T-helper 9 cell (primary cell): ENCODE measurements at regions not wholly inside any gene's neighbourhood (a gene's known extent, or its start where the extent isn't known, plus 50 kb on each side); places are given as distances from the start of the nearest gene placed in this dataset.
"Not testable (repeated sequence)": the region's sequence is repeated elsewhere in the genome, so short reads cannot be mapped to it uniquely, and the experiment has no call there.

Experiments used
- DNase-seq: peaks from one replicate; pipeline ENCODE4 v3.0.0-alpha.2; 2020

DNA sequence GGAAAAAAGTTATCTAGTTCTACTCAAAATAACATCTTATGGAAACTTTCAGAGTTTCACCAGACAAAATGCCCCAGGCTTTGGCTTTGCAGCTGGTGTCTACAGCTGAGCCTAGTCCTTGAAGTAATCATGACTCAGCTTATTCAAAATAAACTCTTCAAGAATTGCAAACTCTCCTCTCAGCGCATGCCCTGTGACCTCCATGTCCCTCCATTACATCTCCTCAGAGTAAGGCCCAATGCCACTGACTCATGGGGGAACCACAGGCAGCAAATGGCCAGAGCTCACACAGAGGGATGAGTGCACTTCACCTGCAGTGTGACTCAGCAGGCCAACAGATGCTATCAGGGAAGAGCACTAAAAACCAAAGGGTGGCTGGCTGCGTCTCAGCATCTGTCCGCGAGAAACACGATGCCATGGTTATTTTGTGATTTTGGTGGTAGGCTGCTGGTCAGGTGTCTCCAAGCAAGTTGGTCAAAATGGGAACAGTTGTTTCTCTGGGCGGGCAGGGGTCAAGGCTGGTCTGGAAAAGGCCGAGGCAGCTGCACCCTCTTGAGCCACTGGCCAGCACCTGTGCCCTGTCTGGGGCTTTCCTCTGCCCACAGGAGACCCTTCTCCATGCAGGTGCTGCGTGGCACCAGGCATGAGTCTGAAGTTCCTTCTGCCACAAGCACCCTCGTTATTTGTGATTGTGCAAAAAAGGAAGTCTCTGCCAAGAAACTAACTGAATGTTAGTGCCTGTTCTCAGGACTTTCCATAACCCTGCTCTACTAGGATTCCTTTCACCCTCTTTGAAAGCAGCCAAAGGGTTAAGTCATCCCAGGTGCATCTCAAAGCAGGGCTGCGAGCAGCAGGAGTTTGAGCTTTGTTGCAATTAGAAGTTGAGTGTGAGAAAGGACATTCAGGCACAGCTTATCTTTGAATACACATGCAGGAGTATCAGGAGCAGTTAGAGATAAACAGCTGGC, 118.1 kb upstream of the PLGLB2 start:
- not testable (repeated sequence) for DNase-seq

DNA sequence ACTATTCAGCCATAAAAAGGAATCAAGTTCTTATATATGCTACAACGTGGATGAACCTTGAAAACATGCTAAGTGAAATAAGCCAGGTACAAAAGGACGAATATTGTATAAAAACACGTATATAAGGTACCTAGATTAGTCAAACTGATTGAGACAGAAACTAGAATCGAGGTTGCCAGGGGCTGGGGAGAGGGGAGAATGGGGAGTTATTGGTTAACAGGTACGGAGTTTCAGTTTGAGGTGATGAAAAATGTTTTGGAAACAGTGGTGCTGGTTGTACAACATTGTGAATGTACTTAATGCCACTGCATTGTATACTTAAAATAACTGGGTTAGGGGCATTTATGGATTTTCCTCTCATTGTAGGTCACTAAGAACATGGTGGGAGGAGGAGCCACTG, 117.0 kb upstream of the PLGLB2 start:
- not testable (repeated sequence) for DNase-seq

DNA sequence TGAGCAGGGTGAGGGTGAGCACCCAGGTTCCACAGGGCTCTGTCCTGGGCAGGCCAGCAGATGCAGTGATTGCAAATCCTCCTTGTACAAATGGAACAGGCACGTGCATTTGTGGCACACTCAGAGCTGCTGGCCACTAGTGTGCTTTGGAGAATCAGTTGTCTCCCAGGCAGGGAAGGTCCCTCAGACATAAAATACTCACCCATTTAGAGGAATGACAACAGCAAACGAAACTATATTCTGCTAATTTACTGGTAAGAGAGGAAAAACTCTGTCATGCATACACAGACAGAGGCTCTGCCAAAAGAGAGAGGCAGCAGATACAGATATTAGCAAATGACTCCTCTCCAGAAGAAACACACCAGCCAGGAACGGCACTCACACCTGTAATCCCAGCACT, 116.5 kb upstream of the PLGLB2 start:
- not testable (repeated sequence) for DNase-seq

DNA sequence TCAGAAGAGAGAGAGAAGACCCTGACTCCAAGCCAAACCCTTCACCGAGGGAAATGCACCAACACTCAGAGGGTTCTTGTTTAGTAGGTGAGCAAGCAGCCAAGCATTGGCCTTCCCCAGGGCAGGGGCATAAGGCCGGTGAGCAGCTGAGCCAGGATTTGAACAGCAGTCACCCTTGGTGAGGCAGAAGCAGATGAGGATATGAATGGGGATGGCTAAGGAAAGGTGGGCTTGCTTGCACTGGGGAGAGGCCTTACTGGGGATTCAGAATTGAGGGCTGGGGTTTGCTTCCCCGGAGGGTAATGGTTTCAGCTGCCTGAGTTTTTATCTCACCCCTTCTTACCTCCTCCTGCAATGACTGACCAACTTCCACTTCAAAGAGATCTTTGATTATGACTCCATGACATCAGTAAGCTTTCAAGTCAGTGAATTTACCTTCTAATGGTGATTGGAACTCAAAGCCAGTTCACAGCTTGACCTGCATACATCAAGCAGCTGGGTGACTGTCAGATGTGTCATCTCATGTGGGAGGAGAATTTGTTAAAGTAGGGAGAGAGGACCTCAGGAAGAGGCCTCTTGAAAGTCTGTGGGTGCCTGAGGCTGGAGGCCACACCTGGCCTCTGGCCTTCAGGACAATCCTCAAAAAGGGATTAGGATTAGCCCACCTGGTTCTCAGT, 114.5 kb upstream of the PLGLB2 start:
- not testable (repeated sequence) for DNase-seq

DNA sequence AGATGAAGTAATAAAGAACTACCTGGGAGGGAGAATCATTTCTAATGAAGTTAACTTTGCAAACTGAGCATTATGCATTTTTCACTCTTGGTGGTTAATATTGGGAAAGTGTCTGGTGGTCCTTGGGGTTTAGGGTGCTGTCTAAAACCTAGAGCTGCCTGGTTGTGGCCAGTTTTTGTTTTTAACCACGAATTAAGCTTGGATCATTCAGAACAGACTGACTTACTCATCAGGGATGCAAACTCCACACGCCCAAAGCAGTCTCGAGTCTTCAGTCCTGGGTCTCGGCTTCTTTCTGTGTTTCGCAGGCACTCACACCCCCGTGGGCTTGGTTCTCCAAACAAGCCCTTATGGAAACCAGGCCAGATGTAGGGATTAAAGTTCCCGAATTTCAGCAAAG, 113.8 kb upstream of the PLGLB2 start:
- not testable (repeated sequence) for DNase-seq

DNA sequence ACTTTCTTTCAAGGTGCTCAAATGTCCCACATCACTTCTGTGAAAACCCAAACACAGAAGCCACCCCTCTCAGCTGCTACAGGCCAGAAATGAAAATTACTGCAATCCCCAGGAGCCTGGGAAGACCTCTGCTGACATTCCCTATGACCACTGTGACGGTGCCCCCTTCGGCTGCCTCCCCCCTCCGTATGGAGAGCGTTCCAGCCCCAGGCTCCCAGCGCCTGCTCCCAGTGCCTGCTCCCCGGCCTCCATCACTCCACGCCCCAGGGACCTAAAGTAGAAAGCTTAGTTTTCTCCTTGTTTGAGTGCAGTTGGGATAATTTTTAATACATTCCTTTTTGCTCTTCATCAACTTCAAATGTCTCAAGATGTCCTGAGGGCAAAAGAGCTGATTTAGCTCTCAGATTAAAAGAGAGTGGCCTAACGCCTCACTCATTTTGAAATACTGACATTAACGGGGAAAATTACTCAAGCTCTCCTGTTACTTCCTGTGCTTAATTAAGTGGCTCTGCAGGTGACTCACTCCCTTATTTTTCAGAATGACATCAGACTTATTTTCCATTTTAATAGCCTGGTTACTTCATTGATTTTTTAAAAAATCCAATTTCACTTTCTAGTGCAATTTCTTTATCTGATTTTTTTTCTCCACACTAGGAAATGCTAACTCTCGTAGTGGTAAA, 112.8 kb upstream of the PLGLB2 start:
- not testable (repeated sequence) for DNase-seq

DNA sequence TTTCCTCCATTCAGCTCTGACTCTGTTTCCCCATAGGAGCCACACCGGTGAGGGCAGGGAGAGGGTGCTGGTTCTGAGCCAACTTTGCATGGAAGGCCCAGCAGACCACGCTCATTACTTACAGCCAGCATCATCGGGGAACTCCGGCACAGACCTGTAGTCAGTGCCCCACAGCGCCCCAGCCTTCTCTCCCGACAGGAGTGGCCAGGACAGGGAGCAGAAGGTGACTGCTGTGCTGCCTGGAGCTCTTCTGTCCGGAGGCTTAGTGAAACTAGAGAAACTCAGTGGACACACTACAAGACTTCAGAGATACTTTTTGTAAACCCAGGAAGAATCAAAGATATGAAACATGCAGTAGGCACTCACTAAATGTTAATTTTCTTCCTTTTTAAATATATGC, 111.6 kb upstream of the PLGLB2 start:
- DNase-seq = not testable (repeated sequence)

DNA sequence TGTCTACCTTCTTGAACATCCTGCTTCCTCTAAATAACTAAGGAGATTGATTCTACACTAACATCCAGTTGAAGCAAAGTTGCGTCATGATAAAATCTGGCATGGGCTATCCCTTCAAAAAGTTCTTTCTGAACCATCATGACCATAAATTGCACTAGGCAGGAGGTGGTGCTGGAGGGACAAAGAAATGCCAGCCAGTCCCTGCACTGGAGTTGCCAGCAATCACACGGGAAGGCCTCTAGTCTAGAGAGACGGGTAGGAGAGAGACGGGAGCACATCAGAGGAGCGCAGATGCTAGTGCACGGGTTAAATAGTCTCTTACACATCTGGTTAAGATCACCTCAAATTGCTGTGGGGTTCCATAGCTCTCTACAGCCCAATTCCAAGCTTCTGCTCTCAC, 111.2 kb upstream of the PLGLB2 start:
- DNase-seq = not testable (repeated sequence)

DNA sequence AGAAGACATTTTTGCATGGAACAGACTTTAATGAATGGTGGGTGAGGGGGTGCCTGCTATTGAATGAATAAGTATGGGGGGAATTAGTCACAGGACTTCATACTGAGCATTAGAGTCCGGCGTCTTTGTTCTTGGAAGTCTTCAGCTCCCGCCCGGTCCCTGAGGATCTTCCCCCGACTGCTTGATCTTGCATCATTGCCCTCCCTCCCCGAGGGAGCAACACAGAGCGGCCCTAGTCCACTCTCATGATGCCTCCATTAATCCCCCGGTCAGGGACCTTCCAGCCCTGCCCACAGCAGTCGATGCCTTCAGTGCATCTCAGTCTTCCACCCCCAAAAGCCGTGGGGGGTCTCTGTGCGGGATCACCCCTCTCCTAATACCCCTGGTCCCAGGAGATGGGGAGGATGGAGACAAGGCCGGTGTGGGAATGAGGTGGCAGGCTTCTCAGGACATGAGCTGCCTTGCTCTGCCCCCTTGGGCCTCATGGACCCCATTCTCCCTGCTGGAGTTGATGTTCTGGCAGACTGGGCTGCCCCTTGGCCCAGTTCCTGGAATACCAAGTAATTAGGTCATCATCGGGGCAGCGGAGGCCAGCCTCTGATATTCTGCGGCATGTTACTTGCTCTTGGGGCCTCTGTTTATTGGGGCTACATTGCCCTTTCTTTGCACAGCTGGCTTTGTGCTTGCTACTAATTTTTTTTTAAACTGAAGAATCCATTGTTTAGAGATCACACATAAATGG, 110.5 kb upstream of the PLGLB2 start:
- not testable (repeated sequence) for DNase-seq

DNA sequence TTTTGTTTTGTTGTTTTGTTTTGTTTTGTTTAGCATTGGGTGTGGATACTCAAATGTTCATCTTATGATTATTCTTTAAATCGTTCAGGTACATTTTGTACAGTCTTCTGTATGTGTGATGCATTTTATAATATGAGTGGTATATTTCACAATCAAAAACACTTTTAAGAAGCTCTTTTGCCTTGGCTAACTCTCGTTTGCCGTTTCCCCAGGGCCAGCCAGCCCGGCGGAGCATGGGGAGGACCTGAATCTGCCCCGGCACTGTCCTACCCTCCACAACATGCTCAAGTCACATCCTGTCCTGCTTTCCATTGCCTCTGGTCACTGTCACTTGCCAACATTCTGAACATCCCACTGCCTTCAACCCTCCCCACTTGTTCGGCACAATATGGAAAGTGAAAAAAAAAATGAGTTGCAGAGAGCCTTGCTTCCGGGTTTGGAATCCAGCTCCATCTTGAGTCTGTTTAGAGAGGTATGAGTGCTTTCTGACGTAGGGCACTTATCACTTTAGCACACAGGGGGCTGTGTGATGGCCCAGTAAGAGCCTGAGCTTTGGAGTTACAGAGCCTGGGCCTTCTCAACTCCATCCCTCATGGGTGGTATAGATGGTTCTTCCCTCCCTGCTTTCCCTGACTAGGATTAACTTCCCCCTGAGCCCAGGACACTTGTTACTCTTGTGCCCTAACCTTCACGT, 109.6 kb upstream of the PLGLB2 start:
- not testable (repeated sequence) for DNase-seq

DNA sequence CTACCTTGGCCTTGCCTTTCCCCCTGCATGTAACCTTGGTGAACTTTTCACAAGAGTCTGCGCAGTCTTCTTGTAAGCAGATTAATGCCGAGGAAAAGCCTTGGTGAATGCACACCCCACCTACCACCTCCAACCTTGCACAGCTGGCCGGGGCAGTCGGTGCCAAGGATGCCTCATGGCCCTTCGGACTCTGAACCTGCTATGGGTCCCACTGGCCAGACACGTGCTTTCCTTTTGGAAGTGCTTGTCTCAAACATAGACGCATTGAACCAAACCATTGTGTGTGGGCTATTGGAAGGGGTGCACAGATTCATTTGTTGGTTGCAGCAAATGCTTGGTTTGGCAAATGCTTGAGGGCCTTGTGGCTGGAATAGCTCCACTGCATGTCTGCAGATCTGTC, 109.0 kb upstream of the PLGLB2 start:
- DNase-seq = not testable (repeated sequence)

DNA sequence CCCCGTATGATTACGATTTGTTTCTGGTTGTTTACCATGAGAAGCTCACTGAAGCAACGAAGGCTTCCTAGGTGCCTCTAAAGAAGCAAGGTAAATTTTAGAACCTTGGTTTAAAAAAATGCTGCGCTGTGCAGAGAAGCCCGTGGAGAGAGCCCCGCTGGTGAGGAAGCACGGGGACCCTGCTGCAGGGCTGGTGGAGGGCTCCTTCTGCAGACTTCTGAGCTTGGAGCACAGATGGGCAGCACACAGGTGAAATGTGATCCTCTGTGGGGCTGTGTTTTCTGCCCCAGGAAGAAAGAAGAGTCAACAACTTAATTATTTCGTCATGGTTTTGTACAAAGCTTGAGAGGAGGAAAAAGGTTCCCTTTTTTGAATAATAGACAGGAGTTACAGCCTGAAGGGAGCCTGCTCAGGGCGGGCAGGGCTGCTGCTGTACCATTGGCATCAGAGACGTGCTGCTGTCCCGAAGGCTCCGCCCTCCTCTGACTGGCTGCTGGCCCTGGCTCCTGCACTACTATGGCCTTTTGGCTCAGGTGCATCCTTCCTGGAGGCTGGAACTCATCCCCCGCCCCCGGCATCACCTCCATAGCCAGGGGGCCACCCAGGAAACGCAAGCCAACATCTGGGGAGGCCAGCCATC, 108.0 kb upstream of the PLGLB2 start:
- DNase-seq = not testable (repeated sequence)

DNA sequence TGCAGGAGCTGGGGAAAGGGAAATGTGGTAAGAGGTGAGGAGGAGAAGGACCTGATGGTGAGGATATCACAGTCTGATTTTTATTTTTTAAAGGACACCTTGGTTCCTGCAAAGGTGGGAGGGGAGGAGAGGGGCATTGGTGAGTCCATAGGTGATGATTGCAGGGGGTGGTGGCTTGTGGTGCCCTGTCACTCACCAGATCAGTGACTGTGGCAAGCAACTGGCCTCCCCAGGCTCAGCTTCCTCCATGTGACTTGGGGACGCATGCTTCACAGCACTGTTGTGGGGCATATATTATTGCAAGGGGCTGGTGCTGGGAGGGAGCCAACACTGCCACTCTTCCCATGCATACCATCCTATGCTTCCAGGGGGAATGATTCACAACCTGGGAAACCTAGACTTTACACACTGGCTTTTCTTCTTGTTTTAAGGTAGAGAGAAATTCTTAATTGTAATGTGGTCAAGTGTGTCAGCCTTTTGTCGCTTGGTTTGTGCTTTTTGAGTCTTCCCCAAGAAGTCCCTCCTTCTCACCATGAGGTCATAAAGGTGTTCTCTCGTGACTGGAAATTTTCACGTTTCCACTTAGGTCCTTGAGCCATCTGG, 106.8 kb upstream of the PLGLB2 start:
- DNase-seq = not testable (repeated sequence)

DNA sequence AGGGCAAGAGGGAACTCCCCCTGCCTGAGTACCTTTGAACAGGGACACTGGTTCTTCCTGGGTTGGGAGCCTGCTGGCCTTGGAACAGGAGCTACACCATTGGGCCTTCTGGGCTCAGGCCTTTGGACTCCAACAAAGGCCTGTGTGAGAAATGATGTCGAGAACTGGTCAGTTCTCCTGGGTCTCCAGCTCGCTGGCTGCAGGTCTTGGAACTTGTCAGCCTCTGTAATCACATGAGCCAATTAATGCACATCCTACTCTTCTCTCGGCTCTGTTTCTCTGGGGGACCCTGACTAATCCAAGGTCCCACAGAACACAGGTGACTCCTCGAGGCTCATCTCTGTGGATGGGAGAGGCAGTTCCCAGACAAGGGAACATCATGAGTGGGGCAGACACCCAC, 104.7 kb upstream of the PLGLB2 start:
- DNase-seq = not testable (repeated sequence)

DNA sequence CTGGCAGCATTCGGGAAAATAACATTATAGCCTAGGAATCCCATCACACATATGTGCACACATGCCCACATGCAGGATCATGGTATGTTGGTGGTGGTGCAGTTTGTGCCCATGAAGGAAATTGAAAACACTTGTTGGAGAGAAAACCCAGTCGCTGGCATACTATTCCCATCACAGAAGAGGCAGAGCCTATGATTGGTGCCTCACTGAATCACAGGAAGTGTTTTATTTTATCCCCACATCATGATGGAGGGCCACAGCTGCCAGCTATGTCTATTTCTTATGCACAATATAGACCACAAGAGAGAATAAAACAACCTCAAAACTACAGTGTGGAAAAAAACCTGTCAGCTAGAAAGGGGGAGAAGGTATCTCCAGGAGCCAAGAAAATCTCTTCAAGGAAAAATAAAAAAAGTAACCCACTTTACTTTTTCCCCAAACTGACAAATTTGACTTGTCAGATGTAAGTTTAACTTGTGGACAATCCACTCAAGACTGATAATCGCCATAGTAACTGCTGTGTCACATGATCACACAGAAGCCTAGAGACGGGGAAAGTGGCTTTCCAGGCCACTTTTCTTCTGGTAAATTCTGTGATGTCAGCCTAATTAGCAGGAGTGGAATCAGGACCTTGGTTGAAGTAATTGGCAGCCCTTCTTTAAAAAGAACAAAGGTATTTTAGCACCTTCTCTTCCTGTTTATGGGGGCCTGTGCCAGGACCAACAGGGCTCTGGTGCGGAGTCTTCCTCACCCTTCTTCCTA, 100.0 kb upstream of the PLGLB2 start:
- DNase-seq = not testable (repeated sequence)

DNA sequence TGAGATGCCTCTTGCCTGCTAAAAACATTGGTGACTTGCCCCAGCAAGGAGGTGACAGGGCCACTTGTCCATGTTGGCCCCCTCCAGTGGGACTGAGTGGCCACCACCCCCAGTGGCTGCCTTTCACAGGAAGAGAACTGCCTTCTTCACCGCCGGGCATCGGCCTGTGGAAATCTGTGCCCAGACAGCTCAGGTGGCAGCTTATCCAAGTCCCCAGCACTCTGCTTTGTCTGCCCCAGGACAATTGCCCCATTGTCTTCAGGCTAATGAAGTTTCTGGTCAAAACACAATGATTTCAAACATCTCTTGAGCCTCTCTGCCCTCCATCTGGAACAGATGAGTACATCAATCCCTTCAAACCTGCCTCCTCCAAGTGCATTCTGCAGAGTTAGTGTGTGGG, 99.1 kb upstream of the PLGLB2 start:
- not testable (repeated sequence) for DNase-seq

DNA sequence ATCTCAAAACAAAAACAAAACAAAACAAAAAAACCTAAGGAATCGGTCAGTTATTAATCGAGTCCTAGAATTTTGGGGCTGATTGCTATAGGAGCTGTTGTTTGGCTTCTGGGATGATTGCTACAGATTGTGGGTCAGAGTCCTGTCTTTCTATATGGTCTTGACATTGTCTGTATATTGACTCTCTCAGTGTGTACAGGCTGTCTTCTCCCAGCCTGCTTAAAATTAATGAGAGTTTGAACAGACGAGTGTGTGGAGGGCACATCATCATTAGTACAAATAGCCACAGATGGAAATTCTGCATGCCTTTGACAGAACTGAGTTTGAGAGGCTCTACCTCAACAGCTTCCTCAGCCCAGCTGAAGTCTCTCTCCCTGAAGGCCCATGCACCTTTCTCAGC, 98.0 kb upstream of the PLGLB2 start:
- DNase-seq = not testable (repeated sequence)

DNA sequence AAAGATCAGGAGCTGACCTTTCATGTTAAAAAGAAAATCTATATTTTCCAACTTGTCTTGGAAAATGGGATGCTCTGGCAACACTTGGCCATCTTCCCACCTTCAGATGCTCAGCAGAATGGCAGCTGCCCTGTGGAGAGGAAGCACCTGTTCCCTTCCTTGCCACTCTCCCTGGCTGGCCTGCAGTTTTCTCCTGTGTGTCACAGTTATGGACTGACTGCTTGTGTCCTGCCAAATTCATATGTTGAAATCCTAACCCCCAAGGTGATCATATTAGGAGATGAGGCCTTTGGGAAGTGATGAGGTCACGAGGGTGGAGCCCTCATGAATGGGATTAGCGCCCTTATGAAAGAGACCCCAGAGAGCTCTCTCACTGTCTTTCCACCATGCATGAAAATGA, 97.0 kb upstream of the PLGLB2 start:
- not testable (repeated sequence) for DNase-seq

DNA sequence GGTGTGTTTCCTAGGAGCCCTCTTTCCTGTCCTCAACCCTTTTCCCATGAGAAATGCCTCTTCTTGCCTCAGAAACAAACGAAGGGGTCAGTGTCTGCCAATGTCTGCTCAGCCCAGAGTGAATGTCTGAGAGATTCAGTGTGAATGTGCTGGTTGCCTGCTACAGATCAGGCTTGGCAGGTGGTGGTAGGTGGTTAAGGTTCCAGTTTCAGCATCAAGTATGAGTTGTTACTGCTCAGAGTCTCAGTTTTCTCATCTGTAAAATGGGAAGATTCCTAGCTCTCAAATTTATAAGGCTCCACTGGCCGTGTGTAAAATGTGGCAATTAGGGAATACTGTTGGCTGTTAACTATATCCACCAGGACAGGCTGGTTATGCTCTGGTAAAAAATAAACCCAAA, 96.3 kb upstream of the PLGLB2 start:
- not testable (repeated sequence) for DNase-seq

DNA sequence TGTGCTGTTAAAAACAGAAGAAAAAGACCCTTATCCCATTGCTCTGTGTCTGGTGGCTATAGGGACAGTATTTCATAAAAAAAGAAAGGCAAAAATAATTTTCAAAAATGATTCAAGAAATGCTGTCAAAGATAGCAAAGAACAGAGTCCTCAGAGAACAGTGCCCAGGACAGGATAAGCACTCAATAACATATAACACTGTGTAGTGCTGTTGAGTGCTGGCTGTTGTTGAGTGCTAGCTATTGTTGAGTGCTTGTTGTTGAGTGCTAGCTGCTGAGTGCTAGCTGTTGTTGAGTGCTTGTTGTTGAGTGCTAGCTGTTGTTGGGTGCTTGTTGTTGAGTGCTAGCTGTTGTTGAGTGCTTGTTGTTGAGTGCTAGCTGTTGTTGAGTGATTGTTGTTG, 94.5 kb upstream of the PLGLB2 start:
- not testable (repeated sequence) for DNase-seq
